Sigmoid colon (tissue), 4 donors: ENCODE measurements at regions not wholly inside any gene's neighbourhood (a gene's known extent, or its start where the extent isn't known, plus 50 kb on each side); places are given as distances from the start of the nearest gene placed in this dataset.

Experiments used
- CTCF ChIP-seq, 4 experiments: fragments of 450-650 bp in 3 of 4; fragments of 200-600 bp in 1 of 4; IDR thresholded peaks; one replicate each; pipeline ENCODE4 v1.5.1; 2016 to 2019; ENCODE audit warnings: antibody characterized with exemption in 4 of 4, mild to moderate bottlenecking in 3 of 4, moderate library complexity in 2 of 4
- EP300 ChIP-seq, 4 donors: sonication (generic); formaldehyde crosslinking; IDR thresholded peaks; one replicate each; pipeline ENCODE4 v1.6.1; 2017; ENCODE audit warnings: antibody characterized with exemption in 4 of 4
- POLR2A ChIP-seq, 2 donors: fragments of 450-650 bp; IDR thresholded peaks; one replicate each; pipeline ENCODE4 v1.6.1; 2016; ENCODE audit warnings: antibody characterized with exemption in 2 of 2, mild to moderate bottlenecking in 2 of 2, moderate library complexity in 2 of 2

DNA sequence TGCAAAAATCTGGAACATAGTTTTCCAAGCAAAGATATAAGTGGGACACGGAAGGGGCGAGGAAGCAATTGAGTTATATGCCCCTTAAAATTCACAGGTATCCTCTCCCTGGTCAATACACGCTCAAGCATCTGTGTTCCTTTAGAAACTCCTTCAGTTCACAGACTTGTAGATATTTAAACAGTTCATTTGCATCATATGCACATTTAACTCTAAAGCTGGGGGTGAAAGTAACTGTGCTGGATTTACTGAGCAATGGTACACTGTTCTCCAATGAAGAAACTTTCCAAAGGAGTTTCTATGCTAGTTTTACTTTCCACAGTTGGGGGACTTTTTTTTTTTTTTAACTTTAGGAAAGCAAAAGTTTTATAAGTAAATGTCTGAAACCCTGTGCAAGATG, 293.0 kb upstream of the TNP1 start:
- no peak for TF ChIP-seq CTCF (IDR thresholded peaks at IDR 0.05)
- no peak for TF ChIP-seq EP300 (IDR thresholded peaks at IDR 0.05)
- TF ChIP-seq POLR2A (IDR thresholded peaks at IDR 0.05): no peak
